ENCODE measurements at regions not wholly inside any gene's neighbourhood (a gene's known extent, or its start where the extent isn't known, plus 50 kb on each side); places are given as distances from the start of the nearest gene placed in this dataset.
"Not testable (repeated sequence)": the region's sequence is repeated elsewhere in the genome, so short reads cannot be mapped to it uniquely, and the experiment has no call there.

GRCh38 chr15:32536507-32537172, 56.6 kb upstream of the GOLGA8N start:
- DNase-seq, result peak; percentile 17

GRCh38 chr15:32536057-32536493, 57.2 kb upstream of the GOLGA8N start:
- DNase-seq, result not testable (repeated sequence)

GRCh38 chr15:32535150-32535898, 57.9 kb upstream of the GOLGA8N start:
- DNase-seq, result not testable (repeated sequence)

- not testable (repeated sequence) for DNase-seq
Observed at GRCh38 chr15:32522900-32523299, 67.5 kb upstream of the GOLGA8O start.

GRCh38 chr15:32522421-32522820, 67.0 kb upstream of the GOLGA8O start:
- DNase-seq, result not testable (repeated sequence)

GRCh38 chr15:32518976-32519375, 63.5 kb upstream of the GOLGA8O start:
- not testable (repeated sequence) for DNase-seq

GRCh38 chr15:32518013-32518412, 62.6 kb upstream of the GOLGA8O start:
- not testable (repeated sequence) for DNase-seq

GRCh38 chr15:32516954-32517353, 61.5 kb upstream of the GOLGA8O start:
- not testable (repeated sequence) for DNase-seq

GRCh38 chr15:32513378-32513777, 57.9 kb upstream of the GOLGA8O start:
- not testable (repeated sequence) for DNase-seq

GRCh38 chr15:32510027-32510426, 54.6 kb upstream of the GOLGA8O start:
- not testable (repeated sequence) for DNase-seq

- not testable (repeated sequence) for DNase-seq
Observed at GRCh38 chr15:32508081-32508480, 52.6 kb upstream of the GOLGA8O start.

- not testable (repeated sequence) for DNase-seq
Observed at GRCh38 chr15:32506787-32507186, 51.4 kb upstream of the GOLGA8O start.

- DNase-seq, result not testable (repeated sequence)
Observed at GRCh38 chr15:32505633-32506032, 50.2 kb upstream of the GOLGA8O start.
